Cerebellar nuclear complex (tissue), 1 donor: ENCODE measurements at regions not wholly inside any gene's neighbourhood (a gene's known extent, or its start where the extent isn't known, plus 50 kb on each side); places are given as distances from the start of the nearest gene placed in this dataset.
"Not testable (repeated sequence)": the region's sequence is repeated elsewhere in the genome, so short reads cannot be mapped to it uniquely, and the experiment has no call there.

Source experiments
- DNase-seq, 2 experiments: peaks; one replicate each; lab custom pipeline; 2025; lab: John Stamatoyannopoulos, UW

GRCh38 chr6:156601152-156602065 is 175.8 kb upstream of the ARID1B start:
- no peak for DNase-seq

- no peak for DNase-seq
These were observed 176.5 kb upstream of the ARID1B start for GRCh38 chr6:156600678-156601077.

- no peak for DNase-seq
These were observed 177.1 kb upstream of the ARID1B start for GRCh38 chr6:156599978-156600590.

GRCh38 chr6:156599366-156599765 is 177.8 kb upstream of the ARID1B start:
- no peak for DNase-seq

- no peak for DNase-seq
These were observed 178.4 kb upstream of the ARID1B start for GRCh38 chr6:156598855-156599180.

GRCh38 chr6:156598071-156598854 is 178.9 kb upstream of the ARID1B start:
- no peak for DNase-seq

GRCh38 chr6:156597095-156597494 is 180.1 kb upstream of the ARID1B start:
- no peak for DNase-seq

- no peak for DNase-seq
These were observed 181.7 kb upstream of the ARID1B start for GRCh38 chr6:156595476-156595875.

GRCh38 chr6:156593893-156594292 is 183.3 kb upstream of the ARID1B start:
- no peak for DNase-seq

GRCh38 chr6:156593127-156593526 is 184.1 kb upstream of the ARID1B start:
- no peak for DNase-seq

GRCh38 chr6:156590482-156590881 is 186.7 kb upstream of the ARID1B start:
- DNase-seq = no peak

GRCh38 chr6:156589281-156589680 is 187.9 kb upstream of the ARID1B start:
- DNase-seq = no peak

- DNase-seq = no peak
These were observed 189.4 kb upstream of the ARID1B start for GRCh38 chr6:156587751-156588301.

GRCh38 chr6:156587071-156587470 is 190.1 kb upstream of the ARID1B start:
- no peak for DNase-seq

- DNase-seq = no peak
These were observed 191.3 kb upstream of the ARID1B start for GRCh38 chr6:156585859-156586258.

GRCh38 chr6:156584121-156584520 is 193.1 kb upstream of the ARID1B start:
- not testable (repeated sequence) for DNase-seq

- DNase-seq = no peak
These were observed 194.1 kb upstream of the ARID1B start for GRCh38 chr6:156583083-156583482.

- no peak for DNase-seq
These were observed 194.6 kb upstream of the ARID1B start for GRCh38 chr6:156582509-156582992.

GRCh38 chr6:156579564-156579963 is 197.6 kb upstream of the ARID1B start:
- DNase-seq = no peak

GRCh38 chr6:156577749-156578148 is 199.4 kb upstream of the ARID1B start:
- DNase-seq = no peak

GRCh38 chr6:156575361-156575760 is 201.8 kb upstream of the ARID1B start:
- no peak for DNase-seq

- no peak for DNase-seq
These were observed 212.4 kb upstream of the ARID1B start for GRCh38 chr6:156564807-156565149.
